ENCODE measurements at regions not wholly inside any gene's neighbourhood (a gene's known extent, or its start where the extent isn't known, plus 50 kb on each side); places are given as distances from the start of the nearest gene placed in this dataset.

DNA sequence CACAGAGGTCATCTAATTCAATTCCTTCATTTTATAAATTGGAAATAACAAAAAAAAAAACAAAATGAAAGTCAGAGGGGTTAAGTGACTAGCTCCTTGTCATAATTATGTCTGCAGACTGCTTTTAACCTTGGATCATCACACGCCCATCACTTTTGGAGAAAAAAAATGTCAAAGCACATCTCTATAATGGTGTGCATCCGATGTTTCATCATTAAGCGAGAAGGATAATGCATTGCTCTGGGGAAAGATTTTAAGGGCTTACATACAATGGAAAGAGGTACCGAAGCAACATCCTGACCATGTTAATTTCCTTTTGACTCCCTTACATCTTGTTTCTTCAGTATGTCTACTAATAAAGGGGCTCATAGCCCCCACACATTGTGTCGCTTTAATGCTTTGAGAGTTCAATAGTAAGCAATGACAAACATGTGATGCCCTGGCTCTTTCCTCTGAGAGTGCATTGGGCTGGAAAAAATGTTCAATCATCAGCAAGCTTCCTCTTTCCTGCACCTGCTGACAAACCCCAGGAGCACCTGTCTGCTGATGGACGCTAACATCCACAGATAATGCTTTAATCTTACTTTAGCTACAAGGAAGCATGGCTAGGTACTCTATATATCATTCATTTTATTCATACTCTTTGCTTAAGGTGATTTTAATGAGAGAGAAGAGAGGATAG is 242.2 kb downstream of the SMARCA2 start:
- Mint-ChIP-seq H3K27ac (no peak overlapping the region), H3K4me1 (peaks cover 49% of the 10 kb centered on the region), H3K9me3 (peaks cover 3% of the 10 kb centered on the region)

GRCh38 chr9:2260417-2261306 is 245.5 kb downstream of the SMARCA2 start:
- Mint-ChIP-seq H3K4me3 (no peak overlapping the region), H3K9me3 (no peaks in the 10 kb centered on the region), H3K27ac (peak overlapping the region in 2 of 3 experiments; percentile 54 to 89), H3K27me3 (ENCODE audit: low read depth) (no peaks in the 10 kb centered on the region), H3K4me1 (peaks cover 43% of the 10 kb centered on the region), H3K36me3 (ENCODE audit: low read depth) (no peaks in the 10 kb centered on the region)
- no peak for TF ChIP-seq CTCF (IDR thresholded peaks at IDR 0.05; ENCODE audit: unreplicated experiment in 3 of 3)

More for the DNA sequence above, 242.2 kb downstream of the SMARCA2 start:
- H3K4me3 Mint-ChIP-seq: no peak overlapping the region
- no peak for TF ChIP-seq CTCF (IDR thresholded peaks at IDR 0.05; ENCODE audit: unreplicated experiment in 3 of 3)
- no peaks in the 10 kb centered on the region for H3K36me3 Mint-ChIP-seq (ENCODE audit: low read depth)
- H3K27me3 Mint-ChIP-seq (ENCODE audit: low read depth): peaks cover 4% of the 10 kb centered on the region

DNA sequence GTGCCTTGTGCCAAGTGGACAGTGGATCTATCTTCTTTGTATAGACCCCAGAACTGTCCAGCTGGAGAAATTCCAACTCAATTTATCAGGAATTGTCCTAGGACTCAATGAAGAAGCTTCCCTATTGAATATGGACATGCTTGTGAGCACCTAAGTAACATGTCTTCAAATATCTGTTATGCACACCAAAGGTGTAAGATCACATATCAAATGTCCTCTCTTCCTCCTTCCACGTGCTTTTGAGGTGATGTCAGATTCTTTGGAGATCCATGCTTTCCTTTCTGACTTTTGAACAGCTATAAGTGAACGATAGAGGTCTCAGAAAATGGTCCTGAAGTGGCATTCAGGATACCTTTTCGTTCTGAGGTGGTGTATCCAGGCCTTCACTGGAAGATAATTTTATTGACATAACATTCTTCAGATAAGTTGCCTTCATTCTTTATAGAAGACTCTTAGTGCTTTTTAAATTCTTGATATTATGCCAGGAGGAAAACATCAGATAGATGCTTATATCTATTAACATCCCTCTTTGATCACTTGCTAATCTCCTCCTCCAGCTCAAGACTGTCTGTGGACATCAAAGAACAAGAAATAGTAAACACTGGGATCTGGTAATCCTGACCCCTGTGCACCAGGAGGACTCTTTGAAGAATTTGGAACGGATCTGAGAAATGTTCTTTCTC is 246.4 kb downstream of the SMARCA2 start:
- Mint-ChIP-seq H3K4me1 (peaks cover 49% of the 10 kb centered on the region), H3K9me3 (no peaks in the 10 kb centered on the region), H3K36me3 (ENCODE audit: low read depth) (no peaks in the 10 kb centered on the region), H3K27ac (peak overlapping the region; percentile 8 to 89 (median 16)), H3K27me3 (ENCODE audit: low read depth) (no peaks in the 10 kb centered on the region), H3K4me3 (no peak overlapping the region)
- TF ChIP-seq CTCF (IDR thresholded peaks at IDR 0.05; ENCODE audit: unreplicated experiment in 3 of 3): no peak

- H3K36me3 Mint-ChIP-seq (ENCODE audit: low read depth): no peaks in the 10 kb centered on the region
- no peak for TF ChIP-seq CTCF (IDR thresholded peaks at IDR 0.05; ENCODE audit: unreplicated experiment in 3 of 3)
Observed at GRCh38 chr9:2262386-2263071, 247.4 kb downstream of the SMARCA2 start.

GRCh38 chr9:2263111-2263510 is 248.0 kb downstream of the SMARCA2 start:
- H3K4me3 Mint-ChIP-seq: no peak overlapping the region

More at GRCh38 chr9:2262386-2263071, 247.4 kb downstream of the SMARCA2 start:
- Mint-ChIP-seq H3K27ac (peak overlapping the region; percentile 68 to 89 (median 88)), H3K9me3 (no peaks in the 10 kb centered on the region), H3K4me3 (peak overlapping the region in 1 of 3 experiments; percentile 5), H3K4me1 (peaks cover 58% of the 10 kb centered on the region), H3K27me3 (ENCODE audit: low read depth) (no peaks in the 10 kb centered on the region)

More at GRCh38 chr9:2263111-2263510, 248.0 kb downstream of the SMARCA2 start:
- Mint-ChIP-seq H3K27ac (peak overlapping the region; percentile 68 to 89 (median 88)), H3K9me3 (no peaks in the 10 kb centered on the region), H3K4me1 (peaks cover 60% of the 10 kb centered on the region), H3K36me3 (ENCODE audit: low read depth) (no peaks in the 10 kb centered on the region), H3K27me3 (ENCODE audit: low read depth) (no peaks in the 10 kb centered on the region)
- no peak for TF ChIP-seq CTCF (IDR thresholded peaks at IDR 0.05; ENCODE audit: unreplicated experiment in 3 of 3)

Measured in nephron (organoid).